Lower leg skin (tissue), 4 donors: ENCODE measurements at regions not wholly inside any gene's neighbourhood (a gene's known extent, or its start where the extent isn't known, plus 50 kb on each side); places are given as distances from the start of the nearest gene placed in this dataset.
A peak's percentile ranks its signal among the peaks of the same experiment; 100 is the strongest.

Experiments
- DNase-seq, 2 donors: peaks; one replicate each; pipeline ENCODE4 v3.0.0-alpha.2; 2019; ENCODE audit warnings: low spot score in 2 of 2
- H3K4me3 ChIP-seq: fragments of 200-600 bp; sonication (generic); 2 replicates; pipeline ENCODE4 v1.5.1; 2017; ENCODE audit warnings: mild to moderate bottlenecking, low read depth; ENCODE audit not compliant: poor library complexity, severe bottlenecking
- CTCF ChIP-seq, 3 donors: fragments of 450-650 bp; IDR thresholded peaks; one replicate each; pipeline ENCODE4 v1.5.1; 2016; ENCODE audit warnings: antibody characterized with exemption in 3 of 3, mild to moderate bottlenecking in 3 of 3, moderate library complexity in 2 of 3
- POLR2A ChIP-seq, 2 donors: fragments of 450-650 bp; IDR thresholded peaks; one replicate each; pipeline ENCODE4 v1.6.1; 2016 to 2017; ENCODE audit warnings: antibody characterized with exemption in 2 of 2, mild to moderate bottlenecking in 1 of 2, moderate library complexity in 1 of 2
- WGBS, 2 donors: methylation state at CpG; one replicate each; pipeline ENCODE4 v1.1.5; 2018; 5-methylcytosine and 5-hydroxymethylcytosine counted together
- intact Hi-C: fragments of 100-400 bp; cut with DNase I; formaldehyde crosslinking; loops from one replicate; pipeline ENCODE4 v1.15.0; 2023; ENCODE audit warnings: low total_unique reads

GRCh38 chr15:31260646-31261265 lies 65.9 kb upstream of the KLF13 start:
- intact Hi-C loops, result no loop called here
- H3K4me3 ChIP-seq, result no peak overlapping the region
- no peak for TF ChIP-seq POLR2A (IDR thresholded peaks at IDR 0.05)
- TF ChIP-seq CTCF (IDR thresholded peaks at IDR 0.05), result no peak
- DNase-seq, result peak in 1 of 2 donors; percentile 61
- 93 to 95% methylated on average over 11 of the region's 11 CpGs for WGBS, 2 donors

GRCh38 chr15:31261266-31262142 lies 65.1 kb upstream of the KLF13 start:
- TF ChIP-seq CTCF (IDR thresholded peaks at IDR 0.05), result no peak
- TF ChIP-seq POLR2A (IDR thresholded peaks at IDR 0.05), result no peak
- H3K4me3 ChIP-seq, result no peak overlapping the region
- WGBS, 2 donors, result 87 to 88% methylated on average over 12 of the region's 12 CpGs
- intact Hi-C loops, result no loop called here
- peak in 1 of 2 donors; percentile 77 for DNase-seq

- no peak for DNase-seq
- 90 to 95% methylated on average over 4 of the region's 4 CpGs for WGBS, 2 donors
- intact Hi-C loops, result no loop called here
- TF ChIP-seq POLR2A (IDR thresholded peaks at IDR 0.05) (no peak), CTCF (IDR thresholded peaks at IDR 0.05) (no peak)
- H3K4me3 ChIP-seq, result no peak overlapping the region
These were observed 64.5 kb upstream of the KLF13 start for GRCh38 chr15:31262143-31262530.

GRCh38 chr15:31262901-31263671 lies 63.5 kb upstream of the KLF13 start:
- WGBS, 2 donors, result 77 to 83% methylated on average over 12 of the region's 12 CpGs
- peak; percentile 61 to 84 for DNase-seq
- H3K4me3 ChIP-seq, result no peak overlapping the region
- TF ChIP-seq POLR2A (IDR thresholded peaks at IDR 0.05) (no peak), CTCF (IDR thresholded peaks at IDR 0.05) (no peak)
- intact Hi-C loops, result no loop called here

GRCh38 chr15:31263751-31264558 lies 62.7 kb upstream of the KLF13 start:
- intact Hi-C loops, result no loop called here
- 43 to 44% methylated on average over 13 to 19 of the region's 24 CpGs for WGBS, 2 donors
- no peak overlapping the region for H3K4me3 ChIP-seq
- DNase-seq, result peak; percentile 55 to 94
- TF ChIP-seq POLR2A (IDR thresholded peaks at IDR 0.05) (no peak), CTCF (IDR thresholded peaks at IDR 0.05) (no peak)
